SIG-M5 treated with dmso at 0.1 percent for 504 hours (cell line): ENCODE measurements at regions not wholly inside any gene's neighbourhood (a gene's known extent, or its start where the extent isn't known, plus 50 kb on each side); places are given as distances from the start of the nearest gene placed in this dataset.

Experiments used
- DNase-seq: peaks from one replicate; lab custom pipeline; 2025; ENCODE audit not compliant: unreplicated experiment; lab: John Stamatoyannopoulos, UW

GRCh38 chr18:79626905-79627749 is 52.5 kb upstream of the CTDP1 start:
- no peak for DNase-seq

GRCh38 chr18:79627750-79628294 is 51.8 kb upstream of the CTDP1 start:
- DNase-seq: no peak

GRCh38 chr18:79628416-79629248 is 51.0 kb upstream of the CTDP1 start:
- no peak for DNase-seq

GRCh38 chr18:79629249-79629558 is 50.4 kb upstream of the CTDP1 start:
- DNase-seq: no peak

- no peak for DNase-seq
Observed at GRCh38 chr18:79629606-79630005, 50.0 kb upstream of the CTDP1 start.
